ENCODE measurements at regions not wholly inside any gene's neighbourhood (a gene's known extent, or its start where the extent isn't known, plus 50 kb on each side); places are given as distances from the start of the nearest gene placed in this dataset.
"Not testable (repeated sequence)": the region's sequence is repeated elsewhere in the genome, so short reads cannot be mapped to it uniquely, and the experiment has no call there.

- ATAC-seq = no peak
- no peak for DNase-seq
- intact Hi-C loops (cut with DNase I, micrococcal nuclease) = no loop called here
Measured at GRCh38 chr5:62190931-62191330, 115.1 kb upstream of the KIF2A start.

- no peak for ATAC-seq
- intact Hi-C loops (cut with DNase I, micrococcal nuclease) = no loop called here
- DNase-seq = no peak
Measured at GRCh38 chr5:62192958-62193357, 113.0 kb upstream of the KIF2A start.

GRCh38 chr5:62196532-62196931, 109.5 kb upstream of the KIF2A start:
- ATAC-seq = not testable (repeated sequence)

GRCh38 chr5:62197697-62198096, 108.3 kb upstream of the KIF2A start:
- intact Hi-C loops (cut with DNase I, micrococcal nuclease) = no loop called here
- ATAC-seq (no peak), DNase-seq (no peak)

More at GRCh38 chr5:62196532-62196931, 109.5 kb upstream of the KIF2A start:
- DNase-seq; intact Hi-C loops (cut with DNase I, micrococcal nuclease): not testable (repeated sequence)

GRCh38 chr5:62198421-62198820, 107.6 kb upstream of the KIF2A start:
- intact Hi-C loops (cut with DNase I, micrococcal nuclease) = no loop called here
- DNase-seq = no peak
- no peak for ATAC-seq

GRCh38 chr5:62199792-62200716, 106.0 kb upstream of the KIF2A start:
- intact Hi-C loops (cut with DNase I, micrococcal nuclease) = no loop called here
- ATAC-seq = no peak
- DNase-seq = no peak

GRCh38 chr5:62206150-62206829, 99.7 kb upstream of the KIF2A start:
- ATAC-seq (no peak), DNase-seq (no peak)
- intact Hi-C loops (cut with DNase I, micrococcal nuclease) = no loop called here

- ATAC-seq = no peak
- intact Hi-C loops (cut with DNase I, micrococcal nuclease) = no loop called here
- DNase-seq = no peak
Measured at GRCh38 chr5:62208218-62208852, 97.7 kb upstream of the KIF2A start.

- ATAC-seq (no peak), DNase-seq (no peak)
- intact Hi-C loops (cut with DNase I, micrococcal nuclease) = no loop called here
Measured at GRCh38 chr5:62211405-62211804, 94.6 kb upstream of the KIF2A start.

- DNase-seq (no peak), ATAC-seq (no peak)
- intact Hi-C loops (cut with DNase I, micrococcal nuclease) = no loop called here
Measured at GRCh38 chr5:62212648-62213047, 93.4 kb upstream of the KIF2A start.

GRCh38 chr5:62214701-62215100, 91.3 kb upstream of the KIF2A start:
- ATAC-seq (no peak), DNase-seq (no peak)
- intact Hi-C loops (cut with DNase I, micrococcal nuclease) = no loop called here

- ATAC-seq; DNase-seq; intact Hi-C loops (cut with DNase I, micrococcal nuclease): not testable (repeated sequence)
Measured at GRCh38 chr5:62216603-62217002, 89.4 kb upstream of the KIF2A start.

- intact Hi-C loops (cut with DNase I, micrococcal nuclease); DNase-seq; ATAC-seq: not testable (repeated sequence)
Measured at GRCh38 chr5:62217095-62217494, 88.9 kb upstream of the KIF2A start.

- DNase-seq; intact Hi-C loops (cut with DNase I, micrococcal nuclease); ATAC-seq: not testable (repeated sequence)
Measured at GRCh38 chr5:62218860-62219259, 87.1 kb upstream of the KIF2A start.

GRCh38 chr5:62221881-62222280, 84.1 kb upstream of the KIF2A start:
- not testable (repeated sequence) for DNase-seq
- intact Hi-C loops (cut with DNase I, micrococcal nuclease) = loop anchor here in 1 of 2 donors (5.0 kb wide), 1 partner anchor 130 kb away; no protein-coding TSS in a partner anchor
- peak; percentile 76 for ATAC-seq

- intact Hi-C loops (cut with DNase I, micrococcal nuclease) = loop anchor here in 1 of 2 donors (5.0 kb wide), 1 partner anchor 130 kb away; no protein-coding TSS in a partner anchor
- ATAC-seq, DNase-seq: not testable (repeated sequence)
Measured at GRCh38 chr5:62222305-62222704, 83.7 kb upstream of the KIF2A start.

GRCh38 chr5:62223312-62223670, 82.7 kb upstream of the KIF2A start:
- ATAC-seq (peak; percentile 95), DNase-seq (peak; percentile 67 to 81)
- intact Hi-C loops (cut with DNase I, micrococcal nuclease) = loop anchor here in 1 of 2 donors (5.0 kb wide), 1 partner anchor 129 kb away; no protein-coding TSS in a partner anchor

GRCh38 chr5:62224987-62225601, 80.9 kb upstream of the KIF2A start:
- DNase-seq, ATAC-seq: not testable (repeated sequence)
- intact Hi-C loops (cut with DNase I, micrococcal nuclease) = loop anchor here in 1 of 2 donors (5.0 kb wide), 1 partner anchor 127 kb away; no protein-coding TSS in a partner anchor
